Adrenal gland (tissue), 9 donors: ENCODE measurements at regions not wholly inside any gene's neighbourhood (a gene's known extent, or its start where the extent isn't known, plus 50 kb on each side); places are given as distances from the start of the nearest gene placed in this dataset.

Experiments used
- DNase-seq, 7 donors: peaks; one replicate each; pipeline ENCODE4 v3.0.0-alpha.2; 2019 to 2020
- H3K27ac ChIP-seq, 5 donors: fragments of 200-600 bp; sonication (generic) in 4 of 5; 1 replicate in 3 of 5; 2 replicates in 2 of 5; pipeline versions ENCODE4 v1.5.1 to v1.8.0; 2016 to 2020; ENCODE audit warnings: mild to moderate bottlenecking in 1 of 5
- H3K27me3 ChIP-seq: fragments of 200-600 bp; 2 replicates; pipeline ENCODE4 v1.8.0; 2021
- H3K36me3 ChIP-seq, 2 donors: fragments of 200-600 bp; replicated peaks in 1 of 2; 1 replicate in 1 of 2; 2 replicates in 1 of 2; pipeline versions ENCODE4 v1.5.1 to v1.8.0; 2018 to 2022
- H3K4me1 ChIP-seq, 2 donors: fragments of 200-600 bp; replicated peaks in 1 of 2; 1 replicate in 1 of 2; 2 replicates in 1 of 2; pipeline versions ENCODE4 v1.5.1 to v1.8.0; 2018 to 2021
- H3K4me3 ChIP-seq, 4 donors: fragments of 200-600 bp; sonication (generic) in 3 of 4; one replicate each; pipeline ENCODE4 v1.5.1; 2016 to 2018
- H3K9me3 ChIP-seq, 3 donors: fragments of 200-600 bp; sonication (generic) in 1 of 3; replicated peaks in 1 of 3; 1 replicate in 2 of 3; 2 replicates in 1 of 3; pipeline versions ENCODE4 v1.5.1 to v1.8.0; 2016 to 2021
- CTCF ChIP-seq, 6 experiments: fragments of 450-650 bp in 4 of 6; fragments of 200-600 bp in 2 of 6; sonication (generic) in 1 of 6; IDR thresholded peaks; 1 replicate in 5 of 6; 2 replicates in 1 of 6; pipeline versions ENCODE4 v1.5.1 to v1.8.0; 2016 to 2021; ENCODE audit warnings: antibody characterized with exemption in 6 of 6, mild to moderate bottlenecking in 2 of 6, moderate library complexity in 1 of 6
- POLR2A ChIP-seq, 2 donors: fragments of 450-650 bp; IDR thresholded peaks; one replicate each; pipeline ENCODE4 v1.6.1; 2017; ENCODE audit warnings: antibody characterized with exemption in 2 of 2, mild to moderate bottlenecking in 2 of 2, moderate library complexity in 1 of 2
- WGBS, 4 donors: extraction: QIAGEN DNeasy Blood & Tissue Kit in 2 of 4; methylation state at CpG; one replicate each; pipeline versions ENCODE4 v1.1.5 to v1.1.7; 2013 to 2017; 5-methylcytosine and 5-hydroxymethylcytosine counted together
- intact Hi-C, 2 donors: fragments of 100-400 bp; cut with DNase I; formaldehyde crosslinking; loops; one replicate each; pipeline versions ENCODE4 v1.14.1 to v1.15.0; 2022 to 2023
- donor health status: healthy with polysubstance abuse.
- donor health status: Bipolar disorder and iron deficiency.
- donor health status: DM: yes; HTN: yes; CAD: no.
- donor health status: DM: no; HTN: no; CAD: no.
- donor health status: DM: no; HTN: no; CAD: no.

- TF ChIP-seq POLR2A (IDR thresholded peaks at IDR 0.05) (no peak), CTCF (IDR thresholded peaks at IDR 0.05) (no peak)
- no peaks in the 10 kb centered on the region for H3K27me3 ChIP-seq
- H3K27ac ChIP-seq: no peak overlapping the region
- no peaks in the 10 kb centered on the region for H3K36me3 ChIP-seq
- H3K9me3 ChIP-seq: no peaks in the 10 kb centered on the region
- intact Hi-C loops: no loop called here
- H3K4me3 ChIP-seq: no peak overlapping the region
- 54 to 82% (median 70%) methylated on average over 3 of the region's 3 CpGs for WGBS, 4 donors
- no peaks in the 10 kb centered on the region for H3K4me1 ChIP-seq
- DNase-seq: no peak
These were observed 113.6 kb upstream of the FAM98A start for GRCh38 chr2:33712674-33713073.

- Histone ChIP-seq H3K4me3 (no peak overlapping the region), H3K36me3 (no peaks in the 10 kb centered on the region), H3K27me3 (no peaks in the 10 kb centered on the region), H3K4me1 (no peaks in the 10 kb centered on the region), H3K27ac (no peak overlapping the region), H3K9me3 (no peaks in the 10 kb centered on the region)
- DNase-seq: no peak
- intact Hi-C loops: no loop called here
- WGBS, 4 donors: 65 to 80% (median 73%) methylated on average over 3 of the region's 3 CpGs
- TF ChIP-seq POLR2A (IDR thresholded peaks at IDR 0.05) (no peak), CTCF (IDR thresholded peaks at IDR 0.05) (no peak)
These were observed 110.9 kb upstream of the FAM98A start for GRCh38 chr2:33709951-33710350.

GRCh38 chr2:33707312-33707711, 108.2 kb upstream of the FAM98A start:
- no peaks in the 10 kb centered on the region for H3K36me3 ChIP-seq
- H3K9me3 ChIP-seq: no peaks in the 10 kb centered on the region
- H3K4me3 ChIP-seq: no peak overlapping the region
- H3K27me3 ChIP-seq: no peaks in the 10 kb centered on the region
- H3K4me1 ChIP-seq: no peaks in the 10 kb centered on the region
- TF ChIP-seq CTCF (IDR thresholded peaks at IDR 0.05) (no peak), POLR2A (IDR thresholded peaks at IDR 0.05) (no peak)
- intact Hi-C loops: no loop called here
- no peak overlapping the region for H3K27ac ChIP-seq
- 53 to 66% (median 60%) methylated on average over 2 of the region's 2 CpGs for WGBS, 4 donors
- no peak for DNase-seq

- Histone ChIP-seq H3K27ac (no peak overlapping the region), H3K9me3 (no peaks in the 10 kb centered on the region), H3K4me1 (no peaks in the 10 kb centered on the region), H3K4me3 (no peak overlapping the region), H3K36me3 (no peaks in the 10 kb centered on the region), H3K27me3 (no peaks in the 10 kb centered on the region)
- intact Hi-C loops: no loop called here
- WGBS, 4 donors: 50 to 76% (median 59%) methylated on average over 8 of the region's 8 CpGs
- no peak for DNase-seq
- TF ChIP-seq POLR2A (IDR thresholded peaks at IDR 0.05) (no peak), CTCF (IDR thresholded peaks at IDR 0.05) (no peak)
These were observed 107.3 kb upstream of the FAM98A start for GRCh38 chr2:33706410-33706809.
